GM21526 (cell line): ENCODE measurements at regions not wholly inside any gene's neighbourhood (a gene's known extent, or its start where the extent isn't known, plus 50 kb on each side); places are given as distances from the start of the nearest gene placed in this dataset.

Source experiments
- ATAC-seq: cut with Tn5 transposase; IDR thresholded peaks from one replicate; pipeline ENCODE4 v1.9.1; 2021; ENCODE audit warnings: moderate library complexity; ENCODE audit not compliant: unreplicated experiment, low FRiP score

DNA sequence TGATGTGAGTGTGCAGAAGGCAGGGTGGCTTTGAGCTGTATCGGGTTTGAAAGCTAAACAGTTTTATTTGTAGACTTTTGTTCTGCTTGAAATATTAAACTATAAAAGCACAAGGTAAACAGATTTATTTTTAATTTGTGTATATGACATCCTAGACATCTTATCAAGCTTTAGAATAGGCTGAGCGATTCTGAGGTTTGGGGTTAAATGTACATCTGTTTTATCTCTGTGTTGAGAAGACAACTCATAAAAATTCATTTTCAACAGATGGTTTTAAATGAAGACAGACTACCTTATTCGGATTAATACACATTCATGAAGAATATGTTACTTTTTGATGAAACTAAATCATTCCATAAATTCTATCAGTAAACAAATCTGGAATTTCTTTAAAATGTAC lies 368.8 kb downstream of the RPRM start:
- ATAC-seq: no peak

DNA sequence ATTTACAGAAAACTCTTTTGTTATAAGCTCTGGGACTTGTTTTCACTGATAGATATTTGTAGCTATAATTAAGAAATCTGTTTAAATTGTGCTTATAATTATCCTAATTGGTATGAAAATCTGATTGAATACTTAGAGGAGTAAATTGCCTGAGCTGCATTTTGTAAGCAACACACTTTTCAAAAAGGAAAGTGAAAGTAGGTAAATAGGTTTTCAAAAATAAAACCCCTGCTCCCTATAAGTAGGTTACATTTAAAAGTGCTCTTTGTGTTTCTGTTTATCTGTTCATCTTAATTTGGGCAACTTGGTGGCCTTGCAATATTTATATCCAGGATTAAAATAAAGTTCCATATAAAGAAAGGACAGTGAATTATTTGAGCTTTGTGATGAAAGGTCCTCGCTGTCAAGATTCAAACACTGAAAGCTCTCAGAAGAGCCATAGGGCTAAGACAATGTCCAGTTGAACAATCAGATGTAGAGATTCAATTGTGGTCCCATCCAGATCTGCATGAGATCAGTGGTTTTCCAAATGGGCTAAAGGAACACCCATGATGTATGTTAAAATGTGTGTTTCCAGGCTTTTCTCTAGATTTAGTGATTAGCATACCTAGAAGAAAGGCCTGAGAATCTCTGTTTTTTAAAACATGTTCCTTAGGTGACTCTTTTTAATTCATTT lies 371.6 kb downstream of the RPRM start:
- ATAC-seq: no peak

GRCh38 chr2:153105829-153106578 lies 372.6 kb downstream of the RPRM start:
- ATAC-seq: no peak

- no peak for ATAC-seq
These were observed 377.4 kb downstream of the RPRM start for GRCh38 chr2:153101187-153101586.

GRCh38 chr2:153100151-153100550 lies 378.4 kb downstream of the RPRM start:
- ATAC-seq: no peak

GRCh38 chr2:153098073-153098472 lies 379.7 kb downstream of the ARL6IP6 start:
- no peak for ATAC-seq

DNA sequence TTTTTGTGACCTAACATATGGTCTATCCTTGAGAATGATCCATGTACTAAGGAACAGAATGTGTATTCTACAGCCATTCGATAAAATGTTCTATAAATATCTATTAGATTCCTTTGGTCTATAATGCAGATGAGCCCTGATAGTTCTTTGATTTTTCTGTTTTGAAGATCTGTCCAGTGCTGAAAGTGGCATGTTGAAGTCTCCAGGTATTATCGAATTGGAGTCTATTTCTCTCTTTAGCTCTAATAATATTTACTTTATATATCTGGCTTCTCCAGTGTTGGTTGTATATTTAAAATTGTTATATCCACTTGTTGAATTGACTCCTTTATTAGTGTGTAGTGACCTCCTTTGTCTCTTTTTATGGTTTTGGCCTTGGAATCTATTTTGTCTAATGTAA lies 377.9 kb downstream of the ARL6IP6 start:
- no peak for ATAC-seq

- ATAC-seq: no peak
These were observed 372.9 kb downstream of the ARL6IP6 start for GRCh38 chr2:153091344-153091743.

DNA sequence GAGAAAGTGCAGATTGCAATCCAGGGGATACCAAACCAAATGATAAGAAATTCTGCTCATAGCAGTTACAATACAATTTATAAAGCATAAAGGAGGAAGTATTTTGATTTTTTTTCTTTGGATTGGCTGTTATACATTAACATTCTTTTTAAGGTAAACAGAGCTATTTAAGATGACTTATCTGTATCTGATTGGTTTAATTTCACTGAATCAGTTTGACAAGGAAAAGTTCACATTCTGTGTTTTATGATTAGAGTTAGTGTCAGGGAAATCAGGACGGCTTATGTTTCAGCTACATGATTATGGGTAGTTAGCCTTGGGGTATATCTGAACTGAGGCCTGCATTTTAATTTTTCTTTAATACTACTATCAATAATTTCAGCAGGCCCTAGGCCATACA lies 360.9 kb downstream of the ARL6IP6 start:
- no peak for ATAC-seq

DNA sequence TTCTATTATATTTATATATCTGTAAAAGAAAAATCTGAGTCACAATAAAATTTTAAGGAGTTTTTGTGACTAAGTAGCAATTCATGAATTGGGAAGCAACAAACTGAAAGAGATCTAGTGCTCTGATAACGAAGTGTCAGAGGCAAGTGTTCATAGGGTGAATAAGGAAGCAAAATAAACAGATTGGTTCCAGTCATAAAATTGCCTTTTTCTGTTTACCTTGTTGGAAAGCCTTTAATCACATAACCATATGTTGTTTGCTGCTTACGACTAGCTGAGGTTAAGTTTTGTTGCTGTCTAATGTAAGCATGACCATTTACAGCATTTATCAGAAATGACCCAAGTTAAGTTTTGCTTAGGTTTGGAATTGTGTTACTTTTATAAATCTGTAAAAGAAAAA lies 358.9 kb downstream of the ARL6IP6 start:
- ATAC-seq: no peak

DNA sequence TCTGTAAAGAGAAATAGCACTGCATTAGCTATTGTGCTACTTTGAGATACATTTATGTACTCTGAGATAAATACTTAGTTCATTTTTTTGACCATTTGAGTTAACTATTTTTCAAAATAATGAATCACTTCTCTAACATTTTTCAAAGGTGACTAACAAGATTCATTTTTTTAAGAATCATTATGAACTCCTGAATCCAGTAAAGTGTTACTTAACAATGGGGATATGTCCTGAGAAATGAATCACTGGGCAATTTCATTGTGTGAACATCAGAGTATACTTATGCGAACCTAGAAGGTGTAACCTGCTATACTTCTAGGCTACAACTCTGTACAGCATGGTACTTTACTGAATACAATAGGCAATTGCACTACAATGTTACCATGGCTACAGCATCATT lies 355.8 kb downstream of the ARL6IP6 start:
- no peak for ATAC-seq

- ATAC-seq: no peak
These were observed 354.4 kb downstream of the ARL6IP6 start for GRCh38 chr2:153072813-153073212.

- ATAC-seq: no peak
These were observed 353.7 kb downstream of the ARL6IP6 start for GRCh38 chr2:153072077-153072476.

GRCh38 chr2:153071090-153071489 lies 352.7 kb downstream of the ARL6IP6 start:
- ATAC-seq: no peak

DNA sequence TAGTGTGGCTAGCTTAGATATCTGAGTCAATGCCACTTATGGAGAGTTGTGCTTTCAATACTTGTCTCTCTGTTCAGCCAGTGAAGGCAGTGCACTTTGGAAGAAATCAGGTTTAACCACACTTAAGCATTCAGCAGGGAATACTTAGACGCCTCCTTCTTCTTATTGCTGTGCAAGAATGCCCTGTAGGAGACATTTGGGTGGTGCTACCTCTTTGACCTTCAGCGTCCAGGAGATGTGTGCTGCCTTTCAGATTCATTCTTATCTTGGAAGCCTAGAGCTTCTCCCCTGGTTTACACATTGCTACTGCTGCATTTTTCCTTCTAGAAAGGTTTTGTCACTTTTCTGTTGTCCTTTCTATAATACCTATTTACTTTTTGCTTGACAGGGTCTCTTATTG lies 350.5 kb downstream of the ARL6IP6 start:
- ATAC-seq: no peak

DNA sequence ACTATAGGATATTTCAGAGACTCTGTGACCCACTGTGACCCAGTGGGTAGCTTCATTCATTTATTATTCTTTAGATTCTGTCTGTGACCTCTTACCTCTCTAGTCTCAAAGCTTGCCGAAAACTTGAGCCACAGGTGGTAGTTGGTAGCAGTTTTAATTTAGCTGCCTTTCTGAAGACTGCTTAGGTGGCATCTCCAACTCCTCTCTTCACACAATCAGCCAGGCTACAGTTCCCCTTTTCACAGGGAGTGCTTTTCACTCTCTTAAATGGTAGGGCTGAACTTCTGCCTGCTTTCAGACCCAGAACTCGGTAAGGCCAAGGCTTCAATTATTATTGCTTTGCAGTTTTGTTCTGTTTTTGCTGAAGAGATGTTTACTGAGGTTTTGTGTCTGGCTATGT lies 349.6 kb downstream of the ARL6IP6 start:
- ATAC-seq: no peak

GRCh38 chr2:153059338-153060052 lies 341.1 kb downstream of the ARL6IP6 start:
- ATAC-seq: no peak

DNA sequence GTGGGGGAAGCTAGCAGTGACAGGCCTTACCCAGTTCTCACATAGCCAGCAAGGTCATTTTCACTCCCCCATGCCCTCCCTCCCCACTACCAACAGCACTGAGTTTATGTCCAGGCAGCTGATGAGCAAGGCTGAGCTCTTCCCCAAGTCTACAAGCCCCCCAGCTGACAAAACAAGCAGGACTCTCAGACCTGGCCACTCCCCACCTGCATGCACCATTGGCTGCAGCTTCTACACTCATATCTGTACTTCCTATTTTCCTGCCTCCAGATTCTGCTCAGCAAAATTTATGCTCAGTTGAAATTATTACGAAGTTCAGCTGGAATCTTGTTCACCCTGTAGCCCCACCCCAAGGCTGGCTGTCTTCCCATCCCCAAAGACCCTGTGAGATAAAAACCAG lies 339.3 kb downstream of the ARL6IP6 start:
- ATAC-seq: no peak

GRCh38 chr2:153055182-153055581 lies 336.8 kb downstream of the ARL6IP6 start:
- ATAC-seq: no peak

DNA sequence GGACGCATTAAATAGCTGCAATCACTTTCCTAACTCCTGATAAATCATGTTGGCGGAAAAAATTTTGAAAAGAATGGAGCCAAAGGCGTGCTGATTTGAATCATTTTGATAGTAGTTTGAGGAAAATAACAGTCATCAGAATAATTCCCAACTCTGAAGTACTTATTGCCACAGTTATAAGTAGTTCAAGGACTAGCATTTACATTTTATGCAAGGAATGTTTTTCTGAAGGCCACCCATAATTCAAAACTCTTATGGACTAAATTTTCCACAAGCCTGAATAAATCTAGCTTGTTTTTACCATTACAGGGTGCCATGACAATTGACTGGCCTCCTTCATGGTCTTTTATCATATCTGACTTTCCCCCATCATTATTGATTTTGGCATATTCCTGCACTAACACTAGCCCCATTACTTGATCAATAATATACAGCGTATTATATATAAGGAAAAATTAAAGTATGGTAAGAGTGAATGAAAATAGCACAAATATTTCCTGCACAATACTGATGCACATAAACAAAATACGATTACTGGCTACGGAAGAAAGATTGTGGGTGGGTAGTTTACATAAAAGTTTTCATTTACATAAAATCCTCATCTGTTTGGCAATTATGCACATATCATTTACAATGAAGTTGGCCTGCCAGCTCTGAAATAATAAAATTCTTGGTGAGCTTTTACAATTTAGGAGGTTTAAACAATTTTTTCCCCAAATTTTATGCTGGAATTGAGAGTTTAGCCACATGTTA lies 334.6 kb downstream of the ARL6IP6 start:
- no peak for ATAC-seq

DNA sequence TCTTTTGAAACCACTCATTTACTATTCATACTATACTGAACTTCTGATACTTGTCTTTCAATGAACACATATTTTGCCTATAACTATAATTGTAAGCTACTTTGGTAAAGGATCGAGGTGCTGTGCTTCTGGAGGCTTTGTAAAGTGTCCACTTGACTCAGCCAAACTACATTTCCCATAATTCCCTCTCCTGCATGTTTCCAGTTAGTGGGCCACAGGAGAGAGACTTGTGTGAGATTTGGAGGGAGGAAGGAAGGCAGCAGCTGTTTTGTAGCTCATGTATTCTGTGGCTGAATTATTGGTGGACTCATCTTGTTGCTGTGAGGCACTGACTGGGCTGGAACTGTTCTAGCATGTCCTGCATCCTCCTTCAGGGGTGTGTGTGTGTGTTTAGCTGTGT lies 328.8 kb downstream of the ARL6IP6 start:
- no peak for ATAC-seq
